SK-N-SH (cell line): ENCODE measurements at regions not wholly inside any gene's neighbourhood (a gene's known extent, or its start where the extent isn't known, plus 50 kb on each side); places are given as distances from the start of the nearest gene placed in this dataset.
"Not testable (repeated sequence)": the region's sequence is repeated elsewhere in the genome, so short reads cannot be mapped to it uniquely, and the experiment has no call there.

Experiments used
- ELF1 ChIP-seq: IDR thresholded peaks from 2 replicates; pipeline ENCODE4 v1.4.0; 2012
- GABPA ChIP-seq: IDR thresholded peaks from 2 replicates; pipeline ENCODE4 v1.4.0; 2012; ENCODE audit warnings: low read depth, mild to moderate bottlenecking
- MEF2A ChIP-seq: IDR thresholded peaks from 2 replicates; pipeline ENCODE4 v1.4.0; 2012; ENCODE audit warnings: low read depth, borderline replicate concordance
- MXI1 ChIP-seq: IDR thresholded peaks from 2 replicates; pipeline ENCODE4 v1.6.1; 2012; ENCODE audit warnings: mild to moderate bottlenecking, low read depth, low read length, improper control_type of control experiment
- NFIC ChIP-seq: IDR thresholded peaks from 2 replicates; pipeline ENCODE4 v1.4.0; 2012; ENCODE audit warnings: borderline replicate concordance
- POLR2AphosphoS5 ChIP-seq: IDR thresholded peaks from 2 replicates; pipeline ENCODE4 v1.6.1; 2012; ENCODE audit warnings: low read depth, low read length
- RAD21 ChIP-seq: IDR thresholded peaks from 2 replicates; pipeline ENCODE4 v1.6.1; 2012; ENCODE audit warnings: mild to moderate bottlenecking, low read length
- RFX5 ChIP-seq: IDR thresholded peaks from 2 replicates; pipeline ENCODE4 v1.6.1; 2012; ENCODE audit warnings: mild to moderate bottlenecking, improper control_type of control experiment, low read length
- TF ChIP-seq, protein P1 (sequence below): fragments of 150-350 bp; IDR thresholded peaks from 2 replicates; pipeline ENCODE4 v1.6.1; 2017; ENCODE audit warnings: antibody characterized with exemption, low read length, low read depth, borderline replicate concordance
- TF ChIP-seq, protein P2 (sequence below): fragments of 200-600 bp; sonication (generic); IDR thresholded peaks from 2 replicates; pipeline ENCODE4 v1.6.1; 2017; ENCODE audit warnings: antibody characterized with exemption, mild to moderate bottlenecking, moderate library complexity
- TF ChIP-seq, protein P3 (sequence below): IDR thresholded peaks from 2 replicates; pipeline ENCODE4; 2012
- TF ChIP-seq, protein P4 (sequence below): IDR thresholded peaks from 2 replicates; pipeline ENCODE4 v1.6.1; 2012; ENCODE audit warnings: mild to moderate bottlenecking, low read depth, low read length, moderate library complexity
- TF ChIP-seq, protein P5 (sequence below): IDR thresholded peaks from 2 replicates; pipeline ENCODE4 v1.4.0; 2012; ENCODE audit warnings: low read depth, borderline replicate concordance

DNA sequence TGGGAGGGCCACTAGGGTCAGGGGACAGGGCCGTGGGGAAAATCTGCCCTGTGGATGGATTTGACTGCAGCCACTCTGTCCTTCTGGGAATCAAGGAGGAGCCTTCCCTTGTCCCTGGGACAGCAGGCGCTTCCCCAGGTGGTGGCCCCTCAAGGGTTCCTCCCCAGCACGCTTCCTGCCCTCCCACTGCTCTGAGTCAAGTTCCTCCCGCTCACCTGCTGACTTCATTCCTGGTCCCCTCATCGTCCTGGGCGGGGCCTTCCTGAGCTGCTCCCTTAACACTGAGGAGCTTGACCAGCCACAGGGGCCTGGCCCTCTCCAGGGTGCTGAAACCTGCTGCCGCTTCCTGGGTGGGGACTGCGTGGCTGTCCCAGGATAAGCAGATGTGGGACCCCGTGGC is 64.4 kb upstream of the SFSWAP start:
- TF ChIP-seq, protein P1, sequence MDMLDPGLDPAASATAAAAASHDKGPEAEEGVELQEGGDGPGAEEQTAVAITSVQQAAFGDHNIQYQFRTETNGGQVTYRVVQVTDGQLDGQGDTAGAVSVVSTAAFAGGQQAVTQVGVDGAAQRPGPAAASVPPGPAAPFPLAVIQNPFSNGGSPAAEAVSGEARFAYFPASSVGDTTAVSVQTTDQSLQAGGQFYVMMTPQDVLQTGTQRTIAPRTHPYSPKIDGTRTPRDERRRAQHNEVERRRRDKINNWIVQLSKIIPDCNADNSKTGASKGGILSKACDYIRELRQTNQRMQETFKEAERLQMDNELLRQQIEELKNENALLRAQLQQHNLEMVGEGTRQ, result not testable (repeated sequence)
- TF ChIP-seq POLR2AphosphoS5, MEF2A, GABPA, MXI1, ELF1, RFX5, NFIC, RAD21: not testable (repeated sequence)
- TF ChIP-seq, protein P2, sequence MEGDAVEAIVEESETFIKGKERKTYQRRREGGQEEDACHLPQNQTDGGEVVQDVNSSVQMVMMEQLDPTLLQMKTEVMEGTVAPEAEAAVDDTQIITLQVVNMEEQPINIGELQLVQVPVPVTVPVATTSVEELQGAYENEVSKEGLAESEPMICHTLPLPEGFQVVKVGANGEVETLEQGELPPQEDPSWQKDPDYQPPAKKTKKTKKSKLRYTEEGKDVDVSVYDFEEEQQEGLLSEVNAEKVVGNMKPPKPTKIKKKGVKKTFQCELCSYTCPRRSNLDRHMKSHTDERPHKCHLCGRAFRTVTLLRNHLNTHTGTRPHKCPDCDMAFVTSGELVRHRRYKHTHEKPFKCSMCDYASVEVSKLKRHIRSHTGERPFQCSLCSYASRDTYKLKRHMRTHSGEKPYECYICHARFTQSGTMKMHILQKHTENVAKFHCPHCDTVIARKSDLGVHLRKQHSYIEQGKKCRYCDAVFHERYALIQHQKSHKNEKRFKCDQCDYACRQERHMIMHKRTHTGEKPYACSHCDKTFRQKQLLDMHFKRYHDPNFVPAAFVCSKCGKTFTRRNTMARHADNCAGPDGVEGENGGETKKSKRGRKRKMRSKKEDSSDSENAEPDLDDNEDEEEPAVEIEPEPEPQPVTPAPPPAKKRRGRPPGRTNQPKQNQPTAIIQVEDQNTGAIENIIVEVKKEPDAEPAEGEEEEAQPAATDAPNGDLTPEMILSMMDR, result not testable (repeated sequence)
- TF ChIP-seq, protein P3, sequence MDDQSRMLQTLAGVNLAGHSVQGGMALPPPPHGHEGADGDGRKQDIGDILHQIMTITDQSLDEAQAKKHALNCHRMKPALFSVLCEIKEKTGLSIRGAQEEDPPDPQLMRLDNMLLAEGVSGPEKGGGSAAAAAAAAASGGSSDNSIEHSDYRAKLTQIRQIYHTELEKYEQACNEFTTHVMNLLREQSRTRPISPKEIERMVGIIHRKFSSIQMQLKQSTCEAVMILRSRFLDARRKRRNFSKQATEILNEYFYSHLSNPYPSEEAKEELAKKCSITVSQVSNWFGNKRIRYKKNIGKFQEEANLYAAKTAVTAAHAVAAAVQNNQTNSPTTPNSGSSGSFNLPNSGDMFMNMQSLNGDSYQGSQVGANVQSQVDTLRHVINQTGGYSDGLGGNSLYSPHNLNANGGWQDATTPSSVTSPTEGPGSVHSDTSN, result not testable (repeated sequence)
- TF ChIP-seq, protein P4, sequence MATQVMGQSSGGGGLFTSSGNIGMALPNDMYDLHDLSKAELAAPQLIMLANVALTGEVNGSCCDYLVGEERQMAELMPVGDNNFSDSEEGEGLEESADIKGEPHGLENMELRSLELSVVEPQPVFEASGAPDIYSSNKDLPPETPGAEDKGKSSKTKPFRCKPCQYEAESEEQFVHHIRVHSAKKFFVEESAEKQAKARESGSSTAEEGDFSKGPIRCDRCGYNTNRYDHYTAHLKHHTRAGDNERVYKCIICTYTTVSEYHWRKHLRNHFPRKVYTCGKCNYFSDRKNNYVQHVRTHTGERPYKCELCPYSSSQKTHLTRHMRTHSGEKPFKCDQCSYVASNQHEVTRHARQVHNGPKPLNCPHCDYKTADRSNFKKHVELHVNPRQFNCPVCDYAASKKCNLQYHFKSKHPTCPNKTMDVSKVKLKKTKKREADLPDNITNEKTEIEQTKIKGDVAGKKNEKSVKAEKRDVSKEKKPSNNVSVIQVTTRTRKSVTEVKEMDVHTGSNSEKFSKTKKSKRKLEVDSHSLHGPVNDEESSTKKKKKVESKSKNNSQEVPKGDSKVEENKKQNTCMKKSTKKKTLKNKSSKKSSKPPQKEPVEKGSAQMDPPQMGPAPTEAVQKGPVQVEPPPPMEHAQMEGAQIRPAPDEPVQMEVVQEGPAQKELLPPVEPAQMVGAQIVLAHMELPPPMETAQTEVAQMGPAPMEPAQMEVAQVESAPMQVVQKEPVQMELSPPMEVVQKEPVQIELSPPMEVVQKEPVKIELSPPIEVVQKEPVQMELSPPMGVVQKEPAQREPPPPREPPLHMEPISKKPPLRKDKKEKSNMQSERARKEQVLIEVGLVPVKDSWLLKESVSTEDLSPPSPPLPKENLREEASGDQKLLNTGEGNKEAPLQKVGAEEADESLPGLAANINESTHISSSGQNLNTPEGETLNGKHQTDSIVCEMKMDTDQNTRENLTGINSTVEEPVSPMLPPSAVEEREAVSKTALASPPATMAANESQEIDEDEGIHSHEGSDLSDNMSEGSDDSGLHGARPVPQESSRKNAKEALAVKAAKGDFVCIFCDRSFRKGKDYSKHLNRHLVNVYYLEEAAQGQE, result not testable (repeated sequence)
- TF ChIP-seq, protein P5, sequence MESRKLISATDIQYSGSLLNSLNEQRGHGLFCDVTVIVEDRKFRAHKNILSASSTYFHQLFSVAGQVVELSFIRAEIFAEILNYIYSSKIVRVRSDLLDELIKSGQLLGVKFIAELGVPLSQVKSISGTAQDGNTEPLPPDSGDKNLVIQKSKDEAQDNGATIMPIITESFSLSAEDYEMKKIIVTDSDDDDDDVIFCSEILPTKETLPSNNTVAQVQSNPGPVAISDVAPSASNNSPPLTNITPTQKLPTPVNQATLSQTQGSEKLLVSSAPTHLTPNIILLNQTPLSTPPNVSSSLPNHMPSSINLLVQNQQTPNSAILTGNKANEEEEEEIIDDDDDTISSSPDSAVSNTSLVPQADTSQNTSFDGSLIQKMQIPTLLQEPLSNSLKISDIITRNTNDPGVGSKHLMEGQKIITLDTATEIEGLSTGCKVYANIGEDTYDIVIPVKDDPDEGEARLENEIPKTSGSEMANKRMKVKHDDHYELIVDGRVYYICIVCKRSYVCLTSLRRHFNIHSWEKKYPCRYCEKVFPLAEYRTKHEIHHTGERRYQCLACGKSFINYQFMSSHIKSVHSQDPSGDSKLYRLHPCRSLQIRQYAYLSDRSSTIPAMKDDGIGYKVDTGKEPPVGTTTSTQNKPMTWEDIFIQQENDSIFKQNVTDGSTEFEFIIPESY, result not testable (repeated sequence)
